Uterus (tissue), 2 donors: ENCODE measurements at regions not wholly inside any gene's neighbourhood (a gene's known extent, or its start where the extent isn't known, plus 50 kb on each side); places are given as distances from the start of the nearest gene placed in this dataset.

Source experiments
- POLR2A ChIP-seq, 2 donors: fragments of 450-650 bp; IDR thresholded peaks; one replicate each; pipeline ENCODE4 v1.6.1; 2016; ENCODE audit warnings: antibody characterized with exemption in 2 of 2, mild to moderate bottlenecking in 1 of 2, moderate library complexity in 1 of 2
- TF ChIP-seq, protein P1 (sequence below), 4 experiments: fragments of 200-600 bp in 2 of 4; fragments of 450-650 bp in 2 of 4; sonication (generic) in 2 of 4; IDR thresholded peaks; one replicate each; pipeline ENCODE4 v1.5.1; 2016 to 2019; ENCODE audit warnings: antibody characterized with exemption in 4 of 4, mild to moderate bottlenecking in 2 of 4, moderate library complexity in 1 of 4

DNA sequence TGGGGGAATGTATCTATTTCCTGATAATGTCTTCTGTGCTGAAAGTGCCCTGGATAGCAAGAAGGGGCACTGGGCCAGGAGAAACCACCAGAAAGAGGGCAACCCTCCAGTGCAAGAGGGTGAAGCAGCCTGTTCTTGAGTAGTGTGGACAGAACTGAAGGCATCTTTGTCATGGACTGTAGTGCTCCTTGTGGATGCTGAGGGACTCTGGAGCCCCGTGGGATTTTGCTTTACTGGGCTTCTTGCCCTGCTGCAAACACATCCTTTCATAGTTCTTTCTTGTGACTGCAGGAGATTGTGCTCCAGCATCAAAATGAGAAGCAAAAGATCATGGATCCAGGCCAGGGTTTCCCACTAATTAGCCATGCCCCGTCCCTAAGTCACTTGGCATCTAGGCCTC, 300.6 kb downstream of the ZNF326 start:
- no peak for TF ChIP-seq POLR2A (IDR thresholded peaks at IDR 0.05)
- TF ChIP-seq, protein P1, sequence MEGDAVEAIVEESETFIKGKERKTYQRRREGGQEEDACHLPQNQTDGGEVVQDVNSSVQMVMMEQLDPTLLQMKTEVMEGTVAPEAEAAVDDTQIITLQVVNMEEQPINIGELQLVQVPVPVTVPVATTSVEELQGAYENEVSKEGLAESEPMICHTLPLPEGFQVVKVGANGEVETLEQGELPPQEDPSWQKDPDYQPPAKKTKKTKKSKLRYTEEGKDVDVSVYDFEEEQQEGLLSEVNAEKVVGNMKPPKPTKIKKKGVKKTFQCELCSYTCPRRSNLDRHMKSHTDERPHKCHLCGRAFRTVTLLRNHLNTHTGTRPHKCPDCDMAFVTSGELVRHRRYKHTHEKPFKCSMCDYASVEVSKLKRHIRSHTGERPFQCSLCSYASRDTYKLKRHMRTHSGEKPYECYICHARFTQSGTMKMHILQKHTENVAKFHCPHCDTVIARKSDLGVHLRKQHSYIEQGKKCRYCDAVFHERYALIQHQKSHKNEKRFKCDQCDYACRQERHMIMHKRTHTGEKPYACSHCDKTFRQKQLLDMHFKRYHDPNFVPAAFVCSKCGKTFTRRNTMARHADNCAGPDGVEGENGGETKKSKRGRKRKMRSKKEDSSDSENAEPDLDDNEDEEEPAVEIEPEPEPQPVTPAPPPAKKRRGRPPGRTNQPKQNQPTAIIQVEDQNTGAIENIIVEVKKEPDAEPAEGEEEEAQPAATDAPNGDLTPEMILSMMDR (IDR thresholded peaks at IDR 0.05), result no peak
